Stimulated activated CD4-positive, alpha-beta T cell treated with anti-CD3 and anti-CD28 coated beads, Interleukin-12 subunit alpha, Interleukin-12 subunit beta, amount 100 ng/mL, for 48 hours (primary cell): ENCODE measurements at regions not wholly inside any gene's neighbourhood (a gene's known extent, or its start where the extent isn't known, plus 50 kb on each side); places are given as distances from the start of the nearest gene placed in this dataset.

Experiments
- DNase-seq, 3 donors: peaks; one replicate each; pipeline ENCODE4 v3.0.0-alpha.2; 2020; ENCODE audit warnings: low read depth in 2 of 3, low spot score in 1 of 3

DNA sequence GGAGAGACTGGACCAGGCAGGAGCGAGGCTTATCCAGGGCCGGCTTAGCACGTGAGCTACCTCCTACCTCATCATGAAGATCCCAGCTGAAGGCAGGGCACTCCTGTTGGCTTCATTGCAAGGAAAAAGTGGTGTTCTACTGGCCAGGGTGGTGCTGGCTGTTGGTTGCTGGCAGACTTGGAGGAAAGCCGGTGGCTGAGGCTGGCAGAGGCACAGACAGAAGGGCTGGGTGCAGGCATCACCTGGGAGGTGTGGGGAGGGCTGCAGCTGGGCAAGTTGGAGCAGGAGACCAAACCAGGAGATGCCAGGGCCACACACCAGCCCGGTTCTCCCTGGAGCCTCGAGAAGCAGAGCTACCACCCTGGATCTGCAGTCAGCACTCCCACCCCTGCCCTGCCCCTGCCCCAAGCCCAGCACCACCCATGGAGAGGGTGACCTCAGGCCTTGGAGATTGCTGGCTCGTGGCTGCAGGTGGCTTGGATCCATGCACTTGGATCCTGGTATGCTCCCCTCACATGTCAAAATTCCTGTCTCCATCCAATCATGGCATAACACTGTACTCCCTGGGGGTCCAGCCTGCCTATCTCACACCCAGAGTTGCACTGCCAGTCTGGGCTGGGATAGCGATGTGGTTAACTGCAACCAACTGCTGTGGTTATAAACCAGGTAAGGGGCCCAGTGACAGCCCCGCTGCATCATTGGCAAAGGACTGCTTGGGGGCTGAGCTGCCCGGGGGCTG, 49.7 kb downstream of the GLI2 start:
- DNase-seq: no peak

DNA sequence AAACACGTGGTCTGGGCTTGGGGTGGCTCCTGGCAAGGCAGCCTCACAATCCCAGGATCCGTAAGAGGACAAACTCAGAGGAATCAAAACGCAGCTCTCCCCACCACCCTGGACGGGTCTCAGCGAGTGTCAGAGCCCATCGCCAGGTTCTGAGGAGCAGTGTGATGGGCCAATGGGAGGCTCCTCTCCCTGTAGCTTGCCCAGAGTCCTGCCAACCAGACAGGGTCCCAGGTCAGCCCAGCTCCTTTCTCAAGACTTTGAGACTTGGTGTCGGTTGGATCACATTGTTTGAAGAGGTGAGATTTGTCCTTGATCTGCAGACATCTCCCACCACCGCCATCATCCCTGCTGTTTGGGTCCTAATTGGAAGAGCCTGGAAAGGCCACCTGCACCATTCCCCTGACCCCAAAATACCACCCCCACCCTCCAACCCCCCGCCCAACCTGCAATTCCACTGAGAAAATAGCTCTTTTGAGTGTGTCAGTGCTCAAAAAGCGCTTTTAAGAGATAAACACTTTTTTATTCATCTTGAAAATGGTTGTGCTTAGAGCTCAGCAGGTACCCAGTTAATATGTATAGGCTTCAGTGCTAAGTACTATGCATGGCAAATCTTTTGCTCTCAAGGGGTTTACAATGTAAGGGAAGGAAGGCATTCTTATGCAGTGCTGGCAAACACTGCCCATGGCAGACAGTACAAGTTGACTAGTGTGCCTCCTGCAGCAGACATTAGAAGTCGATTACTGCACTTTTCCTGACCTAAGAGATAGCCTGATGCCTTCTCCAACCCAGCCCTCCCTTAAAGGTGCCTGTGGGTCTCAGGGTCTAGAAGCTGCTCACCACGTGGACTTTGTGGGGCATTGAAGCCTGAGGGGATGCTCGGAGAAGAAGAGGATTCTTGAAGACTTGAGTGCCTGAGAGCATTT, 50.6 kb downstream of the GLI2 start:
- no peak for DNase-seq

GRCh38 chr2:120787111-120787821, 51.6 kb downstream of the GLI2 start:
- no peak for DNase-seq

DNA sequence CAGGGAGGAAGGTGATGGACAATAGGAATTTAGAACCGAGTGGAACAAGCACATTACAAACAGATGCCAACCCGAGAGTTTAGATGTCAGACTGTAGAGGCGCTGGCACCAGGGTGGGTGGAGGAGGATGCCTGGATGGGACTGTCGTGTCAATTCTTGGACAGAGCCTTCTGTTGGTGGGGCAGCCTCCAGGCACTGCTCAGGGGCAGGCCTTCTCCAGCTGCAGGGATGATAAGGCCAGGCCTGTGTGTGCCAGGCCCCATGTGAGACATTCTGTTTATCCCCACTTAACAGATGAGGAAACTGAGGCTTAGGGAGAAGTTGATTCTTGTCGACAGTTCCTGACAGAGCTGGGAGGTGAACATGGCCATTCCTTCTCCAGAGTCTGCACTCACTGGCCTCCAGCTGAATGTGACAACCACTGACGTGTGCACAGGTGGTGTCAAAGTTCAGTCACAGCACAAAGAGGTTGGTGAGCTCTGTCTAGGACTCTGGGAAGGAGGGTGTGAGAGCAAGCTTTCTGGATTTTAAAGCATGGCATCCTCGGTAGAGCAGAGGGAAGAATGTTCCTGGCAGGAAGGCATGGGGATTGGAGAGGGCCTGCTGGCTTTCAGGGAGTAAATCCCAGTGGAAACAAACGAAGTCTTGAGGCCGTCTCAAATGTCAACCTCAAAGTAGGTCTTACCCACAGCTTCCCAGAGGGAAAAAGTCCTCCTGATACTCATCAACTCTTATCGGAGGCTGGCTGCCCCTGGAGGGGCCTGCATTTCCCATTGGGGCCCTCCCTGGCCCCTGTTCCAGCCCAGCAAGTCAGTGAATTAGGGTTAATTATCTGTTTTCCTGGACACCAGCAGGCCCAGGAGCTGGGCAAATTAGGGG, 52.4 kb downstream of the GLI2 start:
- DNase-seq: no peak

GRCh38 chr2:120791243-120791961, 55.7 kb downstream of the GLI2 start:
- no peak for DNase-seq

- DNase-seq: no peak
Measured at GRCh38 chr2:120791962-120792297, 56.3 kb downstream of the GLI2 start.

- no peak for DNase-seq
Measured at GRCh38 chr2:120793682-120794403, 58.2 kb downstream of the GLI2 start.

DNA sequence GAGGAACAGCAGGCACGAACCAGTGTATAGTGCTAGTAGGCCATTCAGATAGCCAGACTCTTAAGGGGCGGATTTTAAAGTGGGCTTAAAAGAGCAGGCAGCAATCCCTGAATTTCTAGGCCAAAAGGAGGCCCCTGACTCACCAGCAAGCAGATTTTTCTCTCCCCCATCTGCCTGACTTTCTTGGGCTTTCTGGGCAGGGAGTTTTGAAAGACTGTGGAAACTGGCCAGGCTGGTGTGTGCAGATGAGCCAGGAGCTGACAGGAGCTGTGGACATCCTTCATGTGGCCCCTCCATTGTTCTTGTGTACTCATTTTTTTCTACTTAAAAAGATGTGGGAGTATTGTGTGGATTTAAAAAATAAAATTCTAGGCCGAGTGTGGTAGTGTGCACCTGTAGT, 59.0 kb downstream of the GLI2 start:
- DNase-seq: no peak

GRCh38 chr2:120796094-120796493, 60.4 kb downstream of the GLI2 start:
- DNase-seq: no peak

DNA sequence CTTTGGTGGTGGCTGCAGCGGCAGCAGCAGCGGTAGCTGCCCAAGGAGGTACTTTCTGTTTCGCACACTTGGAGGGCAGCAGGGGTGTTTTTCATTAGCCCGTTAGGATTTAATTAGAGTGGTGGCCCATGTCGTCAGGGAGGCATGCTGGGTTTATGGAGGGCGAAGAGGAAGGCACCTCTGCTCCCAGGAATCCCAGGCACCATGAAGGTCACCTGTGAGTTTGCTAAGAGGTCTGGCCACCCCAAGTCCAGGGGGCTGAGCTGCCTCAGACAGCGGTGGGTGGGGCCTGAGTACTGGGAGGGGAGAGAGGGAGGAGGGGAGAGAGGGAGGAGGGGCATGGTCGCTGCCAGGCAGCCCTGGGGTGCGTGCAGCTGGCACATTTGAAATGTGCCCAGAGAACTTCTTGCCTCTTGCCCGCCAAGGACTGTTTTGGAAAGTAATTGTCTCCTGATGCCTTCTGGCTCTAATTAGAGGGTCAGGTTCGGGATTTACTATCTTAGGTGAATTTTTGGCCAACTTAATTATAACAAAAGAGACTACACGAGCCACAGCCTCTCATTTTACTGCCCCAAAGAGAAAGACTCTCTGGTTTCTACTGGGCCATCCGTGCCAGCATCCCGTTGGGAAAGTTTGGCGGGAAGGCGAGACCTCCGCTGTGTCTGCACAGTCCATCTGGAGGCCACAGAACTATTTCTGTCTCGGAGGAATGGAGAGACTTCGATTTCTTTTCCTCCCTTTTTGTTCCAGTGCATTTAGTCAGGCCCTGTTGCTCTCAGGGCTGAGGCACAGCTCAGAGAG, 62.0 kb downstream of the GLI2 start:
- no peak for DNase-seq

DNA sequence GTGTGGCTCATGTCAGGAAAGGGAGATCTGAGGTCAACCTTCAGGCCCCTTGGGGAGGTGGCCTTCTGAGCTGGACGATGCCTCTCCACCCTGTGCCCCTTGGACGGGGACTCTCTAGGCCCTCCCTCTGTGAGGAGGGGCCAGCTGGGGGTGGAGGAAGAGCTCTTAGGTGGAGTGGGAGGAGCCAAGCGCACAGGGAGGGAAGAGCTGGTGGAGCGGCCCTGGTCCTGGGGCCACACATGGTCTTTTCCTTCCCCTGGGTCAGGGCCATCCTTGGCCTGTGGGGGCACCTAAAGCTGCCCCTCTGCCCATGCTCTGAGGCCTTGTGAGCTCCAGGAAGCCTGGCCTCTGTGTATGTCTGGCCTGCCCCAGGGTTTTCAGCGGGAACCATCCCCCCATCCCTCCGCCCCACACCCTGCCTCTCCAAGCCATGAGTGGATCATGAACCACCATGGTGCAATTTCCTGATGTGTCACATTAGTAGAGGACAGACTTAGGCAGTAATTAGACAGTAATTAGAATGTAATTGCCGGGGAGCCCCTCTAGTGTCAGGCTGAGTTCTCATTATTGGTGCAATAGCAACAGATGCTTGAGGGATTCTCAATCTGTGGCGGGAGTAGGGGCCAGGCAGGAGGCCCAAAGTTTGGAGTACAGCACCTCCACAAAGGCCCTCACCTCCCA, 63.0 kb downstream of the GLI2 start:
- DNase-seq: no peak

DNA sequence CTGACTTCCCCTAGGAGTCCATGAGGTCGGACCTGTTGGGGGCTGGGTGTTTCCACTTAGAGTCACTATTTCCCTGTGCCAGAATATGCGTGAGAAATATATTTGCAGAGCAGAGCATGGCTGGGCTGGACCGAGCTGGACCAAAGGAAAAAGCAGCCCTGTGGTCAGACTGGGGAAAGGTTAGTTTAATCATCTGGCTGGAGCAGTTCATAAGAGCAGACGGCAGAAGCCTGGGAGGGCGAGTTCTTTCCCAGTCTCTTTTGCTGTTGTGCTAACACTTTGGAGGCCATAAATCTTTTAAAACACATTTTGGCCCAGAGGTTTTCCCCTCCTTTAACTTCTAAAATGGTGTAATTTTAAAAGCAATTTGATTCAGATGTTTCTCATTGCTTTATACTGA, 66.5 kb downstream of the GLI2 start:
- no peak for DNase-seq

- DNase-seq: no peak
Measured at GRCh38 chr2:120802867-120803484, 67.3 kb downstream of the GLI2 start.

- no peak for DNase-seq
Measured at GRCh38 chr2:120803764-120804335, 68.2 kb downstream of the GLI2 start.

- DNase-seq: no peak
Measured at GRCh38 chr2:120804459-120804858, 68.8 kb downstream of the GLI2 start.

DNA sequence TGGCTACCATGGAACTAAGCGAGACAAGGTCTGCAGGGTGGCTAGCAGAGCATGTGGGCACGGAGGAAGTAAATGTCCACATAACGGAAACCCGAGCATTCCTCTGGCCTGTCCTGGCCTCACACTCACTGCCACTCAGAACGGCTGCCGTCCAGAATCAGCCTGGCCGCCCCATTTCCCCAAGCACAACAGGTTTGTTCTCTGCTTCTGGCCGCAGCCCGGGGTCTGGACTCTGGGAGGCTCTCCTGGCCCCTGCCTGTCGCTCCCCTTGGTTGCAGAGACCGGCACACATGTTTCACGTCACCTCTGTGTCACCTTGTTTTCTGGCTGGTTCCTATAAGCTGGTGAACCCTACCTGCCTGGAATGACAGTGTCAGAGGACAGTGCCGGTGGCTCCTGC, 69.3 kb downstream of the GLI2 start:
- no peak for DNase-seq

DNA sequence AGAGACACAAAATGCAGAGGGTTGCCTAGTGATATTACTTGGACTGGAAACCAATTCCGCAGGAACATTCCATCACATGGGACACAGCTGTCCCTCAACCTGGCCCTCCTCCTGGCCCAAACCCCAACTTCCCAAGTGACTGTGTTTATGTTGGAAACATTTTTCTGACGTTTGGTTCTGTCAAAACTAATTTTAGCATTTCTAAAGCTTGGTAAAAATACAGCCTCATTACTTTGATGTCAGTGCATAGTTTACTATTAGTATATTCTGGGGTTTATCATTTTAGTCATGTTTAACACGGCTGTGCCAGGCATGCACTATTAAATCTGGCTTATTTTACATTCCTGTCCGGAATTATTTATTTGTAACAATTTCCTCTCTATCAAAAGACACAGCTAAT, 69.9 kb downstream of the GLI2 start:
- DNase-seq: no peak
